Mesendoderm (in vitro differentiated cells): ENCODE measurements at regions not wholly inside any gene's neighbourhood (a gene's known extent, or its start where the extent isn't known, plus 50 kb on each side); places are given as distances from the start of the nearest gene placed in this dataset.

Experiments
- DNase-seq: peaks from one replicate; pipeline ENCODE4 v3.0.0; 2013
- H2AK5ac ChIP-seq: 2 replicates; pipeline ENCODE4 v1.6.1; 2013; ENCODE audit warnings: low read length, inconsistent platforms
- H2BK120ac ChIP-seq: 2 replicates; pipeline ENCODE4 v1.6.1; 2013; ENCODE audit warnings: low read depth, mild to moderate bottlenecking, low read length, moderate library complexity, mixed read lengths
- H2BK15ac ChIP-seq: replicated peaks from 2 replicates; pipeline ENCODE4 v1.6.1; 2013; ENCODE audit warnings: low read depth, mild to moderate bottlenecking, moderate library complexity
- H2BK5ac ChIP-seq: 2 replicates; pipeline ENCODE4 v1.6.1; 2013; ENCODE audit warnings: low read length, inconsistent platforms
- H3K18ac ChIP-seq: 2 replicates; pipeline ENCODE4 v1.6.1; 2013; ENCODE audit warnings: mild to moderate bottlenecking, low read length, mixed read lengths
- H3K23ac ChIP-seq: one replicate; pipeline ENCODE4 v1.6.1; 2013; ENCODE audit warnings: low read length
- H3K27ac ChIP-seq: 2 replicates; pipeline ENCODE4 v1.5.1; 2013; ENCODE audit warnings: low read depth, mild to moderate bottlenecking, inconsistent platforms, low read length, moderate library complexity
- H3K27me3 ChIP-seq: 2 replicates; pipeline ENCODE4 v1.6.1; 2013; ENCODE audit warnings: low read length, control low read depth, mild to moderate bottlenecking, inconsistent platforms; ENCODE audit not compliant: insufficient read depth, poor library complexity
- H3K36me3 ChIP-seq: 2 replicates; pipeline ENCODE4 v1.6.1; 2013; ENCODE audit warnings: low read length, inconsistent platforms; ENCODE audit not compliant: control insufficient read depth, insufficient read depth
- H3K4ac ChIP-seq: one replicate; pipeline ENCODE4 v1.6.1; 2013; ENCODE audit warnings: low read depth, mild to moderate bottlenecking, low read length, moderate library complexity
- H3K4me1 ChIP-seq: 2 replicates; pipeline ENCODE4 v1.6.1; 2013; ENCODE audit warnings: low read depth, low read length, inconsistent platforms; ENCODE audit not compliant: control insufficient read depth
- H3K4me2 ChIP-seq: 2 replicates; pipeline ENCODE4 v1.6.1; 2013; ENCODE audit warnings: low read length
- H3K4me3 ChIP-seq: 2 replicates; pipeline ENCODE4 v1.5.1; 2013; ENCODE audit warnings: mild to moderate bottlenecking, low read length
- H3K56ac ChIP-seq: one replicate; pipeline ENCODE4 v1.6.1; 2013; ENCODE audit warnings: low read length
- H3K79me1 ChIP-seq: 2 replicates; pipeline ENCODE4 v1.6.1; 2013; ENCODE audit warnings: low read length, inconsistent platforms
- H3K79me2 ChIP-seq: 2 replicates; pipeline ENCODE4 v1.6.1; 2013; ENCODE audit warnings: mild to moderate bottlenecking, low read length; ENCODE audit not compliant: control insufficient read depth, insufficient read depth
- H3K9ac ChIP-seq: 2 replicates; pipeline ENCODE4 v1.6.1; 2013; ENCODE audit warnings: low read length, inconsistent platforms
- H4K5ac ChIP-seq: one replicate; pipeline ENCODE4 v1.6.1; 2013; ENCODE audit warnings: low read length
- H4K8ac ChIP-seq: one replicate; pipeline ENCODE4 v1.6.1; 2013; ENCODE audit warnings: low read depth, mild to moderate bottlenecking, control low read depth, low read length, moderate library complexity
- WGBS: extraction: QIAGEN DNeasy Blood & Tissue Kit; methylation state at CpG from one replicate; pipeline ENCODE4 v1.1.7; 2013; ENCODE audit warnings: low lambda C conversion rate, missing lambda C conversion rate; ENCODE audit not compliant: insufficient coverage; ENCODE audit errors: extremely low coverage; 5-methylcytosine and 5-hydroxymethylcytosine counted together

GRCh38 chr7:156006024-156006423 lies 193.8 kb upstream of the SHH start:
- H3K18ac ChIP-seq, result no peak overlapping the region
- no CpG with 5 or more reads among the region's 3 CpGs for WGBS
- no peak overlapping the region for H3K4ac ChIP-seq
- H3K79me2 ChIP-seq, result no peaks in the 10 kb centered on the region
- H3K9ac ChIP-seq, result no peak overlapping the region
- H3K4me3 ChIP-seq, result no peak overlapping the region
- no peak overlapping the region for H3K23ac ChIP-seq
- no peak overlapping the region for H2BK120ac ChIP-seq
- H3K27me3 ChIP-seq, result no peaks in the 10 kb centered on the region
- no peak overlapping the region for H2BK5ac ChIP-seq
- no peaks in the 10 kb centered on the region for H3K36me3 ChIP-seq
- no peak overlapping the region for H2AK5ac ChIP-seq
- no peaks in the 10 kb centered on the region for H3K79me1 ChIP-seq
- no peak overlapping the region for H2BK15ac ChIP-seq
- no peaks in the 10 kb centered on the region for H3K4me1 ChIP-seq
- no peak overlapping the region for H3K4me2 ChIP-seq
- H4K5ac ChIP-seq, result no peak overlapping the region
- H4K8ac ChIP-seq, result no peak overlapping the region
- H3K56ac ChIP-seq, result no peak overlapping the region
- H3K27ac ChIP-seq, result no peak overlapping the region
- DNase-seq, result no peak

- Histone ChIP-seq H3K27me3 (no peaks in the 10 kb centered on the region), H3K79me2 (no peaks in the 10 kb centered on the region), H3K4ac (no peak overlapping the region), H3K36me3 (no peaks in the 10 kb centered on the region), H3K79me1 (no peaks in the 10 kb centered on the region), H3K4me3 (no peak overlapping the region), H3K18ac (no peak overlapping the region), H3K9ac (no peak overlapping the region), H3K4me2 (no peak overlapping the region), H2BK120ac (no peak overlapping the region), H2BK15ac (no peak overlapping the region), H2BK5ac (no peak overlapping the region), H3K4me1 (no peaks in the 10 kb centered on the region), H3K23ac (no peak overlapping the region), H4K5ac (no peak overlapping the region), H4K8ac (no peak overlapping the region), H3K56ac (no peak overlapping the region), H3K27ac (no peak overlapping the region), H2AK5ac (no peak overlapping the region)
- DNase-seq, result no peak
- no CpG with 5 or more reads among the region's 12 CpGs for WGBS
Observed at GRCh38 chr7:156005202-156005691, 193.0 kb upstream of the SHH start.

- no peak overlapping the region for H3K4ac ChIP-seq
- no peak overlapping the region for H3K18ac ChIP-seq
- no peaks in the 10 kb centered on the region for H3K79me2 ChIP-seq
- no peak overlapping the region for H2BK120ac ChIP-seq
- no peak overlapping the region for H2AK5ac ChIP-seq
- no peak overlapping the region for H2BK15ac ChIP-seq
- H4K5ac ChIP-seq, result no peak overlapping the region
- no peak overlapping the region for H3K4me3 ChIP-seq
- no peak overlapping the region for H2BK5ac ChIP-seq
- no CpG with 5 or more reads among the region's 38 CpGs for WGBS
- no peak overlapping the region for H3K27ac ChIP-seq
- H3K4me1 ChIP-seq, result no peaks in the 10 kb centered on the region
- no peak overlapping the region for H4K8ac ChIP-seq
- no peaks in the 10 kb centered on the region for H3K36me3 ChIP-seq
- H3K9ac ChIP-seq, result no peak overlapping the region
- no peaks in the 10 kb centered on the region for H3K79me1 ChIP-seq
- H3K27me3 ChIP-seq, result no peaks in the 10 kb centered on the region
- no peak overlapping the region for H3K4me2 ChIP-seq
- no peak overlapping the region for H3K23ac ChIP-seq
- DNase-seq, result no peak
- H3K56ac ChIP-seq, result no peak overlapping the region
Observed at GRCh38 chr7:156004265-156005201, 192.3 kb upstream of the SHH start.

GRCh38 chr7:156003220-156004162 lies 191.2 kb upstream of the SHH start:
- no peak for DNase-seq
- Histone ChIP-seq H4K5ac (no peak overlapping the region), H3K79me2 (no peaks in the 10 kb centered on the region), H4K8ac (no peak overlapping the region), H2BK5ac (no peak overlapping the region), H3K36me3 (no peaks in the 10 kb centered on the region), H3K27me3 (no peaks in the 10 kb centered on the region), H3K4me2 (no peak overlapping the region), H3K18ac (no peak overlapping the region), H3K79me1 (no peaks in the 10 kb centered on the region), H2AK5ac (no peak overlapping the region), H2BK120ac (no peak overlapping the region), H3K23ac (no peak overlapping the region), H3K4me3 (no peak overlapping the region), H3K4me1 (no peaks in the 10 kb centered on the region), H3K56ac (no peak overlapping the region), H2BK15ac (no peak overlapping the region), H3K27ac (no peak overlapping the region), H3K4ac (no peak overlapping the region), H3K9ac (no peak overlapping the region)
- WGBS, result no CpG with 5 or more reads among the region's 22 CpGs

GRCh38 chr7:156002362-156003066 lies 190.3 kb upstream of the SHH start:
- H3K23ac ChIP-seq, result no peak overlapping the region
- H3K4me3 ChIP-seq, result no peak overlapping the region
- no peak overlapping the region for H4K5ac ChIP-seq
- H3K79me2 ChIP-seq, result no peaks in the 10 kb centered on the region
- no peak overlapping the region for H3K9ac ChIP-seq
- no peak overlapping the region for H3K27ac ChIP-seq
- DNase-seq, result no peak
- H4K8ac ChIP-seq, result no peak overlapping the region
- H3K36me3 ChIP-seq, result no peaks in the 10 kb centered on the region
- H2BK5ac ChIP-seq, result no peak overlapping the region
- H3K4ac ChIP-seq, result no peak overlapping the region
- H2BK120ac ChIP-seq, result no peak overlapping the region
- H3K27me3 ChIP-seq, result no peaks in the 10 kb centered on the region
- no peak overlapping the region for H3K56ac ChIP-seq
- no CpG with 5 or more reads among the region's 17 CpGs for WGBS
- H3K79me1 ChIP-seq, result no peaks in the 10 kb centered on the region
- H2AK5ac ChIP-seq, result no peak overlapping the region
- H3K4me2 ChIP-seq, result no peak overlapping the region
- H2BK15ac ChIP-seq, result no peak overlapping the region
- no peak overlapping the region for H3K18ac ChIP-seq
- no peaks in the 10 kb centered on the region for H3K4me1 ChIP-seq
